Ramos (cell line): ENCODE measurements at regions not wholly inside any gene's neighbourhood (a gene's known extent, or its start where the extent isn't known, plus 50 kb on each side); places are given as distances from the start of the nearest gene placed in this dataset.
"Not testable (repeated sequence)": the region's sequence is repeated elsewhere in the genome, so short reads cannot be mapped to it uniquely, and the experiment has no call there.

Source experiments
- in situ Hi-C: fragments of 300-500 bp; cut with MboI; formaldehyde crosslinking; loops from one replicate; pipeline ENCODE4 v1.14.3; 2022; ENCODE audit warnings: low sequenced_read_pairs; ENCODE audit not compliant: unreplicated experiment

DNA sequence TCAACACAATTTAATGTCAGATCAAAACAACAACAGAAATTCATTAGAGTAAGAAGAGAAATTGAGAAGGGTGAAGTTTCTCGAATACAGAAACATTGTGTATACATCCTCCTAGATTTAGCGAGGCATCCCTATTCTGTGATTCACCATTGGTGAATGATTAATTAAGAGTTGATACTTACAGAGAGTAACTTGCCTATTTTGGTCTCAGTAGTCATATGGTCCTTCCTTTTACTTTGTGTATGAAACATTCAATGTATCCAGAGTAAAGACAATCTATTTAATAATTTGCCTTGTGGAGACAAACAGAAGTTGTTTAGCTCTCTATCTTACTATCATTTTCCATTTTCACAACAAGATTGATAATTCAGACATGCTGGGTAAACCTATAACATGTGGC, 432.0 kb downstream of the ZPLD1 start:
- in situ Hi-C loops = no loop called here

- in situ Hi-C loops = no loop called here
These were observed 448.7 kb downstream of the ZPLD1 start for GRCh38 chr3:102883515-102883914.

- in situ Hi-C loops = no loop called here
These were observed 450.5 kb downstream of the ZPLD1 start for GRCh38 chr3:102885289-102885688.

GRCh38 chr3:102887431-102887830, 452.6 kb downstream of the ZPLD1 start:
- in situ Hi-C loops = no loop called here

DNA sequence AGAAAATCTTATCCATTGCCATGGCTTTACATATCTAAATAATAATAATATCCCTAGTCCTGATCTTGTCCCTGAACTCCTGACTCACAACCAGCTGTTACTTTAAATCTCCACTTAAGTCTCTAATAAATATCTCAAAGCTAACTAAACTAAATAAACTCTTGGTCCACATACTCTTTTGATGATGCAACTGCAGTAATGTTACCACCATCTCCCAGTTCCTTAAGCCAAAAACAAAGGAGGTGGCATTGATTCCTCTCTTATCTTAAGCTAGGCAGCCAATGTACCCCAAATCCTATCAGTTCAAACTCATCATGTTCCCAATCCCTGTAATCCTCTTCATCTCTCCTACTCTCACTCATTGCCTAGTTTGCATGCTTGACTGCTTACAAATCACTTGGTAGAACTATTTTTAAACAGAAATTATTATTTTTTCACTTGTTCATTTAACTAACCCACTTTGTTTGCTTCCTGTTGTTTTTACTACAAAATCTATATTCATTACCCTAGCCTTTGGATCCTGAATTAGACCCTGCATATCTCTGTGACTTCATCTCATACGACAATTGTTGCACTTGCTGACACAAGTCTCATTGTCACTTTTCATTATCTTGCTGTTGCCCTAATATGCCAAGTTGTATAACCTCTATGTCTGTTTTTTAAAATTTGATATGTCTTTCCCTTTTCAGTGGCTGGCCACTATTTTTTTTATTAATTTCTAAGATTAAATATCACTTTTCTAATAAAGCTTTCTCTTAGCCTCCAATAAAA, 462.2 kb downstream of the ZPLD1 start:
- in situ Hi-C loops = no loop called here

GRCh38 chr3:102904629-102905028, 469.8 kb downstream of the ZPLD1 start:
- in situ Hi-C loops = no loop called here

DNA sequence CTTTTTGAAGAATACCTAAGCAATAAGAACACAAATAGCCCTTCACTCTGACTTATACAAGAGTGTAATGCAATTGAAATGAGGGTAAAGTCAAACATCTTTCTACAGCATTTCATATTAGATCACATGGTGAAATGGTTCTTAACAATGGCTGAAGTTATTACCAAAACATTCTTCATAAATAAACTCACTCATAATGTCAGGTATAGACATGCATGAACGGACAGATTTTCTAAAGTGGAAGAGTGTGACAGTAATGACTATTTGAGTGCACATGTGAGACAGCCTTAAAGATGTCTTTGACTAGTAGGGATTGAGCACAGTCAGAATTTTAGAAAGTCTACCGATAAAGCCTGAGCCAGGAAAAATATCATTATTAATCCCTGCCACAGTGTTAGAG, 471.0 kb downstream of the ZPLD1 start:
- in situ Hi-C loops = no loop called here

DNA sequence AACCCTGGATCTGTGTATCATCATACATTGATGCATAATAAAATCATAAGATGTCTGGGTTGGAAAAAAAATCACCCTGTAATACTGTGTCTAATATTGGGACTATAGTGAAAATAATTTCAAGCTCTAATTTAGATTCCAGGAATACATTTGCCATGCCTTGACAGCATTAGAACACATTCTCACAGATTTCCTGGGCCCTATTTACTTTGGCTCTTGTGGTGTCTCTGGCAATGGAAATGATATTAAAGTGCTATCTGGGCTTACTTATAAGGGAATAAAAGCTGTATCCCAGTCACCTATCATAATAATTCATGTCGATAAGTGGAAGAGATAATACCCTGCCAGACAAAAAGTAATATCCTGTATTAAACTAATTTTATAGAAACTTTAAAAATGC, 472.0 kb downstream of the ZPLD1 start:
- in situ Hi-C loops = no loop called here

GRCh38 chr3:102909904-102910303, 475.1 kb downstream of the ZPLD1 start:
- in situ Hi-C loops = no loop called here

DNA sequence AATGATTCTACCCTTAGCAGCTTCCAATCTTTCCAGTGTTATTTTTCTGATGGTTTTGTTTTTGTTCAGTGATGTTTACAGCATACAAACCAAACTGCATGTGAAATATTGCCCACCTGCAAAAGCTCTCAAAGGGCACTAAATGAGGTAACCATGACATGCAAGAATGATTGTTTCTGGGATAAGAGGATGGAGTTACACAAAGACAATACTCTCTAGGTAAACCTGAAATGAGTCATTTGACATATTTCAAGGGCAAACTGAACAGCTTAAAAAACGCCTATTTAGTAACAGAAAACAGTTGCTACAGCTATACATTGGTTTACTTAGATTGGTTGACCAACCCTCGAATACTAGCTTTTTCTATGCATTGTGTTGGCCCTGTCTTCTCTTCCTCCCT, 481.7 kb downstream of the ZPLD1 start:
- in situ Hi-C loops = no loop called here

DNA sequence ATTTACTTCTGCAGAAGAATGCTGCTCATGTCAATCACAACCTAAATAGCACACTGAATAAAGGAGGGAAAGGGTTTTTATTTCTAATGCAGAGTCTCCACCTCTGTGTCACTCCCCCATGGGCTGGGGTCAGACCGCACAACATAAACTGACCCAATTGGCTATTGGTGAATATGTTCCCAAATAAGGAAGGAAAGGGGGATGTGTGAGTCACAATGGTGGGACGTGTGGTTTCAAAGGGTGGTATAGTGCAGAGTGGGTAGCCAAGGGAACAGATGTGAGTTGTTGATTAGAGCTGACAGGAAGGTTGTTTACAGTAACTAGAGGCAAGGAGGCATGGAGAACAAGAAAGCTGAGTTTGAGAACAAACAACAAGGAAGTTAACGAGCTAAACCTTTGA, 491.8 kb downstream of the ZPLD1 start:
- in situ Hi-C loops = no loop called here

- in situ Hi-C loops = no loop called here
These were observed 498.6 kb downstream of the ZPLD1 start for GRCh38 chr3:102933377-102933776.

- in situ Hi-C loops = no loop called here
These were observed 501.8 kb downstream of the ZPLD1 start for GRCh38 chr3:102936511-102937045.

- in situ Hi-C loops = no loop called here
These were observed 507.0 kb downstream of the ZPLD1 start for GRCh38 chr3:102941786-102942185.

- in situ Hi-C loops = not testable (repeated sequence)
These were observed 511.6 kb downstream of the ZPLD1 start for GRCh38 chr3:102946445-102946844.

GRCh38 chr3:102972350-102972749, 537.5 kb downstream of the ZPLD1 start:
- in situ Hi-C loops = no loop called here

DNA sequence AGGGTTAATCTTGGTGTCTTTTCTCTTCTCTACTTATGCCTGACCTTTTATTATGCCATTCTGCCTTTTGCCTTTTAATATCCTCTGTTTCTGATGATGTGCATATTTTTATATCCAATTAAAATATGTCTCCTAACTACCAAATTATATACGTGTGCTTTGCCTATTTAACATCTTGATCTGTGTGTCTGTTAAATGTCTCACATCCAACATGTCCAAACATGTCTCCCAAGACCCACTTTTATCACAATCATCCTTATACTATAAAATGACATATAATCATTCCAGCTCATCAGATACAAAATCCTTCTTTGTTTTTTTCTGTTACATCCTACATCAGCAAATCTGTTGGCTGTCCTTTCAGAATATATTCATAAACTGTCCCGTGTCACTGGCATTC, 539.5 kb downstream of the ZPLD1 start:
- in situ Hi-C loops = no loop called here

DNA sequence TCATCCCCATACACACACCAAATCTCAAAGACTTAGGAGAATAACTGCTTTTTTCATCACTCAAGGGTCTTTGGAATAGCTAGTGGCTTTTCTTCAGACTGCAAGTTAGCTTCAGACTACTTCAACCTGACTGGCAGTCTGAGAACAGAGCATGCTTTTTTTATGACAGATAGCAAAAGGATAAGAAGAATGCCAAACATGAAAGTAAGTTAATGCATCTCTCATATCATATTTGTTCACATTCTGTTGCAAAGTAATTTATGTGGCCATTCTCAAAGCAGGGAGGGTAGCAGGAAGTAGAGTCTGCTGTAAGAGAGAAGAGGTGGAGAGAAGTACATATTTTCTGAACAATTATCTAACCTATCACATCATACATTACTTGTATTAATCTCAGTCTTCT, 544.4 kb downstream of the ZPLD1 start:
- in situ Hi-C loops = no loop called here

- in situ Hi-C loops = no loop called here
These were observed 545.0 kb downstream of the ZPLD1 start for GRCh38 chr3:102979682-102980354.

GRCh38 chr3:102980355-102980696, 545.5 kb downstream of the ZPLD1 start:
- in situ Hi-C loops = no loop called here

- in situ Hi-C loops = no loop called here
These were observed 567.8 kb downstream of the ZPLD1 start for GRCh38 chr3:103002425-103003176.
